Keratinocyte (primary cell): ENCODE measurements at regions not wholly inside any gene's neighbourhood (a gene's known extent, or its start where the extent isn't known, plus 50 kb on each side); places are given as distances from the start of the nearest gene placed in this dataset.

Experiments used
- DNase-seq: peaks from one replicate; pipeline ENCODE4 v3.0.0-alpha.2; 2011; ENCODE audit warnings: low read depth, missing footprints, low spot score
- FAIRE-seq: peaks from 2 replicates; lab custom pipeline; 2011; peaks lifted over from hg19 to GRCh38; lab: Jason Lieb, UNC
- H2AFZ ChIP-seq: 2 replicates; pipeline ENCODE4 v1.6.0; 2012; ENCODE audit warnings: low read length, control low read depth, inconsistent platforms; ENCODE audit not compliant: control insufficient read depth
- H3K27ac ChIP-seq: 2 replicates; pipeline ENCODE4 v1.5.1; 2011; ENCODE audit warnings: low read length; ENCODE audit not compliant: control insufficient read depth, insufficient read depth
- H3K27me3 ChIP-seq: 3 replicates; pipeline ENCODE4 v1.6.0; 2011; ENCODE audit warnings: low read length; ENCODE audit not compliant: control insufficient read depth, insufficient read depth; ENCODE audit errors: extremely low read depth
- H3K36me3 ChIP-seq, 2 experiments: 2 replicates in 1 of 2; 3 replicates in 1 of 2; pipeline ENCODE4 v1.5.1; 2011; ENCODE audit warnings: low read length in 2 of 2, mild to moderate bottlenecking in 1 of 2; ENCODE audit not compliant: control insufficient read depth in 2 of 2, insufficient read depth in 2 of 2; ENCODE audit errors: extremely low read depth in 1 of 2
- H3K4me1 ChIP-seq: 3 replicates; pipeline ENCODE4 v1.5.1; 2011; ENCODE audit warnings: low read length; ENCODE audit not compliant: control insufficient read depth, insufficient read depth; ENCODE audit errors: extremely low read depth
- H3K4me2 ChIP-seq: 3 replicates; pipeline ENCODE4 v1.6.0; 2011; ENCODE audit warnings: low read depth, low read length; ENCODE audit not compliant: control insufficient read depth, insufficient read depth; ENCODE audit errors: extremely low read depth
- H3K4me3 ChIP-seq, 3 experiments: fragments of 200-600 bp in 1 of 3; sonication (generic) in 1 of 3; 2 replicates in 2 of 3; 3 replicates in 1 of 3; pipeline ENCODE4 v1.5.1; 2011 to 2016; ENCODE audit warnings: low read length in 3 of 3, mild to moderate bottlenecking in 3 of 3, control low read depth in 2 of 3, inconsistent platforms in 1 of 3, low read depth in 1 of 3, mixed read lengths in 1 of 3, mixed run types in 1 of 3, moderate library complexity in 1 of 3; ENCODE audit not compliant: control insufficient read depth in 2 of 3, insufficient read depth in 2 of 3; ENCODE audit errors: extremely low read depth in 1 of 3
- H3K79me2 ChIP-seq: 2 replicates; pipeline ENCODE4 v1.6.0; 2012; ENCODE audit warnings: low read length; ENCODE audit not compliant: control insufficient read depth, insufficient read depth
- H3K9ac ChIP-seq: 3 replicates; pipeline ENCODE4 v1.6.0; 2011; ENCODE audit warnings: low read length; ENCODE audit not compliant: control insufficient read depth, insufficient read depth; ENCODE audit errors: extremely low read depth
- H3K9me1 ChIP-seq: 3 replicates; pipeline ENCODE4 v1.6.0; 2011; ENCODE audit warnings: low read length; ENCODE audit not compliant: control insufficient read depth, insufficient read depth; ENCODE audit errors: extremely low read depth
- H3K9me3 ChIP-seq: 2 replicates; pipeline ENCODE4 v1.5.1; 2012; ENCODE audit warnings: low read depth, low read length; ENCODE audit not compliant: control insufficient read depth
- H4K20me1 ChIP-seq: 3 replicates; pipeline ENCODE4 v1.6.0; 2011; ENCODE audit warnings: low read length; ENCODE audit not compliant: control insufficient read depth, insufficient read depth; ENCODE audit errors: extremely low read depth
- CTCF ChIP-seq, 3 experiments: IDR thresholded peaks in 1 of 3; conservative IDR thresholded peaks in 1 of 3; optimal IDR thresholded peaks in 1 of 3; 2 replicates in 2 of 3; 3 replicates in 1 of 3; pipeline versions ENCODE3 to v1.5.1; 2011; ENCODE audit warnings: low read length in 3 of 3, mild to moderate bottlenecking in 3 of 3, moderate library complexity in 2 of 3, control low read depth in 1 of 3, inconsistent platforms in 1 of 3; ENCODE audit not compliant: insufficient read depth in 2 of 3; ENCODE audit errors: extremely low read depth in 1 of 3
- EZH2 ChIP-seq: IDR thresholded peaks from one replicate; pipeline ENCODE4 v1.6.1; 2012; ENCODE audit warnings: inconsistent platforms, mild to moderate bottlenecking, low read length, moderate library complexity
- dilution Hi-C: fragments of 300-500 bp; cut with MboI; formaldehyde crosslinking; loops from one replicate; pipeline ENCODE4 v1.7.0; 2020; ENCODE audit warnings: low sequenced_read_pairs; ENCODE audit not compliant: extremely low pct_ligation_motif_present

- Histone ChIP-seq H4K20me1 (no peaks in the 10 kb centered on the region), H3K79me2 (no peaks in the 10 kb centered on the region), H2AFZ (no peak overlapping the region), H3K27ac (no peak overlapping the region), H3K9me3 (no peaks in the 10 kb centered on the region), H3K36me3 (no peaks in the 10 kb centered on the region), H3K4me3 (no peak overlapping the region), H3K4me1 (no peaks in the 10 kb centered on the region), H3K27me3 (no peaks in the 10 kb centered on the region), H3K9ac (no peak overlapping the region), H3K9me1 (no peaks in the 10 kb centered on the region), H3K4me2 (no peak overlapping the region)
- TF ChIP-seq CTCF (optimal IDR thresholded peaks at IDR 0.05 in 1 of 3, IDR thresholded peaks at IDR 0.05 in 1 of 3, conservative IDR thresholded peaks at IDR 0.05 in 1 of 3; ENCODE audit: extremely low read depth in 1 of 3, insufficient read depth in 2 of 3, low read length in 3 of 3) = no peak
- TF ChIP-seq EZH2 = no peak
- DNase-seq (no peak), FAIRE-seq (no peak)
- dilution Hi-C loops = no loop called here
These were observed 456.7 kb downstream of the PCDH18 start for GRCh38 chr4:137075586-137075985.

GRCh38 chr4:137070614-137071013, 461.7 kb downstream of the PCDH18 start:
- H3K79me2 ChIP-seq = no peaks in the 10 kb centered on the region
- no peaks in the 10 kb centered on the region for H3K9me1 ChIP-seq
- dilution Hi-C loops = no loop called here
- no peaks in the 10 kb centered on the region for H3K36me3 ChIP-seq
- TF ChIP-seq CTCF (optimal IDR thresholded peaks at IDR 0.05 in 1 of 3, IDR thresholded peaks at IDR 0.05 in 1 of 3, conservative IDR thresholded peaks at IDR 0.05 in 1 of 3; ENCODE audit: extremely low read depth in 1 of 3, insufficient read depth in 2 of 3, low read length in 3 of 3) (no peak), EZH2 (no peak)
- FAIRE-seq = no peak
- DNase-seq = no peak
- no peaks in the 10 kb centered on the region for H3K9me3 ChIP-seq
- H4K20me1 ChIP-seq = no peaks in the 10 kb centered on the region
- no peak overlapping the region for H2AFZ ChIP-seq
- H3K4me1 ChIP-seq = no peaks in the 10 kb centered on the region
- H3K27ac ChIP-seq = no peak overlapping the region
- no peak overlapping the region for H3K4me2 ChIP-seq
- H3K4me3 ChIP-seq = no peak overlapping the region
- no peak overlapping the region for H3K9ac ChIP-seq
- no peaks in the 10 kb centered on the region for H3K27me3 ChIP-seq
